Urothelium cell line (cell line): ENCODE measurements at regions not wholly inside any gene's neighbourhood (a gene's known extent, or its start where the extent isn't known, plus 50 kb on each side); places are given as distances from the start of the nearest gene placed in this dataset.
"Not testable (repeated sequence)": the region's sequence is repeated elsewhere in the genome, so short reads cannot be mapped to it uniquely, and the experiment has no call there.

ENCODE experiments used
- DNase-seq: peaks from one replicate; pipeline ENCODE4 v3.0.0; 2011; ENCODE audit warnings: low spot score, mixed read lengths
- FAIRE-seq: peaks from 2 replicates; lab custom pipeline; 2011; peaks lifted over from hg19 to GRCh38; lab: Jason Lieb, UNC

GRCh38 chr1:229134381-229135217 lies 136.3 kb upstream of the RAB4A start:
- not testable (repeated sequence) for FAIRE-seq, DNase-seq

- FAIRE-seq (no peak), DNase-seq (no peak)
Observed at GRCh38 chr1:229135773-229136172, 135.1 kb upstream of the RAB4A start.

- FAIRE-seq, result no peak
- DNase-seq, result no peak
Observed at GRCh38 chr1:229136822-229137221, 134.1 kb upstream of the RAB4A start.

GRCh38 chr1:229137271-229137670 lies 133.6 kb upstream of the RAB4A start:
- FAIRE-seq, result no peak
- no peak for DNase-seq

GRCh38 chr1:229138058-229138457 lies 132.9 kb upstream of the RAB4A start:
- FAIRE-seq (no peak), DNase-seq (no peak)

- DNase-seq (no peak), FAIRE-seq (no peak)
Observed at GRCh38 chr1:229139331-229140118, 131.4 kb upstream of the RAB4A start.

GRCh38 chr1:229140119-229140396 lies 130.9 kb upstream of the RAB4A start:
- FAIRE-seq, result no peak
- no peak for DNase-seq

GRCh38 chr1:229141271-229141670 lies 129.6 kb upstream of the RAB4A start:
- FAIRE-seq (no peak), DNase-seq (no peak)

- DNase-seq (no peak), FAIRE-seq (no peak)
Observed at GRCh38 chr1:229141689-229142377, 129.1 kb upstream of the RAB4A start.

GRCh38 chr1:229142471-229142870 lies 128.4 kb upstream of the RAB4A start:
- FAIRE-seq, result no peak
- DNase-seq, result no peak

- DNase-seq, result no peak
- FAIRE-seq, result no peak
Observed at GRCh38 chr1:229146647-229147046, 124.3 kb upstream of the RAB4A start.

GRCh38 chr1:229147072-229147471 lies 123.8 kb upstream of the RAB4A start:
- DNase-seq (no peak), FAIRE-seq (no peak)

- FAIRE-seq, result no peak
- DNase-seq, result no peak
Observed at GRCh38 chr1:229148041-229148671, 122.8 kb upstream of the RAB4A start.

- FAIRE-seq, result no peak
- no peak for DNase-seq
Observed at GRCh38 chr1:229148743-229149142, 122.2 kb upstream of the RAB4A start.

GRCh38 chr1:229149435-229149834 lies 121.5 kb upstream of the RAB4A start:
- DNase-seq, result no peak
- no peak for FAIRE-seq

- FAIRE-seq (no peak), DNase-seq (no peak)
Observed at GRCh38 chr1:229150518-229150917, 120.4 kb upstream of the RAB4A start.

- DNase-seq, FAIRE-seq: not testable (repeated sequence)
Observed at GRCh38 chr1:229151412-229151811, 119.5 kb upstream of the RAB4A start.

GRCh38 chr1:229152311-229152710 lies 118.6 kb upstream of the RAB4A start:
- DNase-seq (no peak), FAIRE-seq (no peak)

GRCh38 chr1:229153955-229154548 lies 116.9 kb upstream of the RAB4A start:
- FAIRE-seq (no peak), DNase-seq (no peak)

- FAIRE-seq (no peak), DNase-seq (no peak)
Observed at GRCh38 chr1:229154811-229155210, 116.1 kb upstream of the RAB4A start.

- no peak for FAIRE-seq
- no peak for DNase-seq
Observed at GRCh38 chr1:229155472-229155871, 115.4 kb upstream of the RAB4A start.
